Stimulated activated CD4-positive, alpha-beta T cell treated with anti-CD3 and anti-CD28 coated beads, Interleukin-12 subunit alpha, Interleukin-12 subunit beta, amount 100 ng/mL, for 48 hours (primary cell): ENCODE measurements at regions not wholly inside any gene's neighbourhood (a gene's known extent, or its start where the extent isn't known, plus 50 kb on each side); places are given as distances from the start of the nearest gene placed in this dataset.

ENCODE experiments used
- DNase-seq, 3 donors: peaks; one replicate each; pipeline ENCODE4 v3.0.0-alpha.2; 2020; ENCODE audit warnings: low read depth in 2 of 3, low spot score in 1 of 3

DNA sequence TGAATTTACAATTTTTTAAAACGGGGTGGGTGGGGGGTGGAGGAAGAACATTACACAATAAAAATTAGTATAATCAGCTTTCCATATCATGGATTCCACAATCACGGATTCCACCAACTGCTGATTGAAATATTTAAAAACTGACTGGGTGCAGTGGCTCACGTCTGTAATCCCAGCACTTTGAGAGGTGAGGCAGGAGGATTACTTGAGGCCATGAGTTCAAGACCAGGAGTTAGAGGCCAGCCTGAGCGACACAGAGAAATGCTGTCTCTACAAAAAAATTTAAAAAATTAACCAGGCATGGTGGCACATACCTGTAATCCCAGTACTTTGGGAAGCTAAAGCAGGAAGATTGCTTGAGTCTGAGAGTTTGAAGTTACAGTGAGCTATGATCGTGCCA, 254.7 kb downstream of the ATG4C start:
- no peak for DNase-seq

GRCh38 chr1:63041660-63042059, 257.7 kb downstream of the ATG4C start:
- no peak for DNase-seq

DNA sequence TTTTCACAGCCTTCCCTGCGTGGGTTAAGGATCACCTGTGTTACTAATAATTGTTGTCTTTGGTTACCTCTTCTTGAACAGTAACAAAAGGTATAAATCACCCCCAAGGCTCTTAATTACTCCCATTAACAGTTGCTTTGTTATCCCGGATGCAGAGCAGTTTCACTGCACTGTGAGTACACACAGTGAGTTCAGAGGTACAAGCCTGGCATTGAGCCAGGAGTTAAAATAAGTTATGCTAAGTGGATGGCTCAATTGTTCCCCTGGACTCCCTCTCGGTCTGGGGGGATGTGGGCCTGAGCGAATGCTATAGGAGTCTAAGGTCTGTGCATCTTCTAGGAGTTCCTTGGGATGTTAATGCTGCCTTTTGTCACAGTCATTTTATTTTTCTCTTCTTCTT, 258.3 kb downstream of the ATG4C start:
- DNase-seq = no peak

DNA sequence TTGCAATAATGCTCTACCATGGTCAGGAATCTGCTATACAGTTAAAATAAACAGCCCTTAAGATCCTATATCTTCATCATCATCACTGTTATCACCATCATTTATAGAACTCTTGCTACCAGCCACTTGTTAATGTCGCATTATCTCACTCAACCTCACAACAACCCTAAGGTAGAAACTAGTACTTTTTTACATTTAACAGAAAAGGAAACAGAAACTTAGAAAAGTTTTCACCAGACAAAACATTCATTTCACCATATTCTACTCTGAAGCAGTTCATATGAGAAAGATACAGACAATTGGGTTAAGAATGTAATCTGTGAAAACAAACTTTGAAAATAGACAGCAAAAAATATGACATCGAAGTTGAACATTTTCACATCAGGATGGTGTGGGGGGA, 262.6 kb downstream of the ATG4C start:
- no peak for DNase-seq

- DNase-seq = no peak
Measured at GRCh38 chr1:63049135-63049534, 265.2 kb downstream of the ATG4C start.

DNA sequence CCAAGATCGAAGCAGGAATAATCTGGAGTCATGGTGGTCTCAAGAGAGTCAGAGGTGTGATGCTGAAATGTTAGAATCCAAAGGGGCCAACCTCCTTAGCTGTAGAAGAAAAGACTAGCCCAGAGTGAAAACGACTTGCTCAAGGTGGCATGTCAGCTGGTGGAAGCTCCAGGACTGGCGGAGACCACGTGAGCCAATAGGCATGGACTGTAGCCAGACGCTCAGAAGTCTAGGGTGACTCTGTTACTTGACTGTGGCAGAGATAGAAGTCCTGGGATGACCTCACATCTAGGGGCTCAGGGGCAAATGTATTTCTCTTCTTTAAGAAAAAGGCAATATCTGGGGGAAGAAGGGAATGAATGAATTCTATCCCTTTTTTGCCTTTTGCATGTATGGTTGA, 267.4 kb downstream of the ATG4C start:
- DNase-seq = no peak

- no peak for DNase-seq
Measured at GRCh38 chr1:63051886-63052285, 268.0 kb downstream of the ATG4C start.

GRCh38 chr1:63054184-63054583, 268.2 kb upstream of the FOXD3 start:
- DNase-seq = no peak

DNA sequence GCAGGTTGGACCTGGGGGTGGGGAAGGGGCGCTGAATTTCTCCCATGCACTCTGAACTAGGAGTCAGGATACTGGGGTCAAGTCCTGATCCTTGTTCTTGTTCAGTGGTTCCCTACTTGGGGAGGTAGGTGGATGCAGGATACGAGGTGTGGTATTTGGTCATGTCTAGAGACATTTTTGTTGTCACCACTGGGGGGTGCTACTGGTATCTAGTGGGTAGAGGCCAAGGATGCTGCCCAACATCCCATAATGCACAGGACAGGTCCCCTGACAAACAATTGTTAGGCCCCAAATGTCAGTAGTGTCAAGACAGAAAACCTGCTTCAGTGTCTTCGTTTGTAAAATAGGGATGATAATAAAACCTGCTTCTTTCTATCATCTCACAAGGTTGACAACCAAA, 259.0 kb upstream of the FOXD3 start:
- no peak for DNase-seq

GRCh38 chr1:63064135-63064534, 258.2 kb upstream of the FOXD3 start:
- DNase-seq = no peak

GRCh38 chr1:63068626-63069025, 253.7 kb upstream of the FOXD3 start:
- DNase-seq = no peak

DNA sequence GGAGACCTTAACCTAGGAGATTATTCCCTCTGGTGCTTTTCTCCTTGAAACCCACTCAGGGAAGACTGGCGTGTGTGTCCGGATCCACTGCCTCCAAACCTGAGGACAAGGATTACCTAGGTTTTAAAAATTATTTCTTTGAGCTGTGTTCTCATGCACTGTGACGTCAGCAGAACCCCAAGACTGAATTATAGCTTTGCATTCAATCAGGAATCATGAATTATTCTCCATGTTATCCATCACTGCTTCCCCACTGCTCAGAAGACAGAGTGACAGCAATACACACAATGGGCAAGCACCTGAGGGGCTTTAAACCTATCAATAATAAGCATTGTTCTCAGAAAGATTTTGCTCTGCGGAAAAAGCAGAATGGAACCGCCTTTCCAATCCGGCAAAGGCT, 253.2 kb upstream of the FOXD3 start:
- DNase-seq = no peak

GRCh38 chr1:63073309-63074306, 248.8 kb upstream of the FOXD3 start:
- DNase-seq = no peak

DNA sequence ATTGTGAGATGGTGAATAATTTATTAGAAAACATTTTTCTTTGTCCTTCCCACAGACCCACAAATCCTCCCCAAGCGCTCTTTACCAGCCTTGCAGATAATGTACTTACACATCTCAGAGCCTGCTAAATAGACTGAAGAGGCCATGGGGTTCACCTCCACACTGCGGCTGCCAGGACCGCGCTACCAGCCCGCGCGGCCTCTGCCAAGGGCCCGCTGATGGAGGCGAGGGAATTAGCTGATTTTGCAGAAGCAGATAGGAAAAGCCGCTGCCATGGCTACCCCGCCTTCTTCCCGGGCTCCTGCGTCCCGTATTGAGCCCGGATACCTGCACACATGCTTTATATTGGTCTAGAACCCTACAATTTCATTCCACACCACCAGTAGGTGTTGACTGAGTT, 248.0 kb upstream of the FOXD3 start:
- DNase-seq = no peak

GRCh38 chr1:63082766-63083165, 239.6 kb upstream of the FOXD3 start:
- no peak for DNase-seq

DNA sequence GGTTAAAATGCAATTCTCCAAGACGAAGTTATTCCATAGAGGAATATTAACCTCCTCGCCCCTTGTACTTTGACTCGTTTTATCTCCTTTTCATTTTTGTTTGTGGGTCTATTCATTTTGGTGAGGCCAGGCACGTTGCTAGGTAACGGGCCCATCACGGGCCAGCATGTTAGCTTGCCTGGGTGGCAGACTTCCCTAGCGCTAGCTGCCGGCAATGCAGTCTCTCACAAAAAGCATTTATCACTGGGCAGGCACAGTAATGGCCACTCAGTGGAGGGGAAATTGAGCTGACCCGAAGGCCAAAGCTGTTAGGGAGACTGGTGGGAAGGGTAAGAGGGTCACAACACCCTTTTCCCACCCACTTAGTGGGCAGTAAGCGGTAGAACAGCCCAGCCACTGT, 234.4 kb upstream of the FOXD3 start:
- no peak for DNase-seq

DNA sequence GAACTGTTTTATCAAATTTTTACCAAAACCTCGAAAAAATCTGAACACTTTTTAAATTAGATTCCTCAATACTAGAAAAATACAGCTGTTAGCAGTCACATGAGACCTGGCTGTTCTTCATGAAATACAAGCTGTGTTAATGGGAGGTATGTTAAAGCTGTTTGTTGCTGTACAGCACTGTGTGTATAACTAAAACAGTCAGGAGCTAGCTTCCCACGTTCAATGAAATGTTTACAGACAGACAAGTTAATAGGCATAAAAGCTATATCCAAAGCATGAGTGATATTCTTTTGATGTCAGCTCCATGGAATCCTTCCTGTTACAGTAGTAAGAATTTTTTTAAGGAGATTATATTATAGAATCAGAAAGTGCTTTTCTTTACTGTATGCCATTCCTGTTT, 223.2 kb upstream of the FOXD3 start:
- DNase-seq = no peak

- no peak for DNase-seq
Measured at GRCh38 chr1:63101336-63101735, 221.0 kb upstream of the FOXD3 start.

- no peak for DNase-seq
Measured at GRCh38 chr1:63103682-63104081, 218.7 kb upstream of the FOXD3 start.

DNA sequence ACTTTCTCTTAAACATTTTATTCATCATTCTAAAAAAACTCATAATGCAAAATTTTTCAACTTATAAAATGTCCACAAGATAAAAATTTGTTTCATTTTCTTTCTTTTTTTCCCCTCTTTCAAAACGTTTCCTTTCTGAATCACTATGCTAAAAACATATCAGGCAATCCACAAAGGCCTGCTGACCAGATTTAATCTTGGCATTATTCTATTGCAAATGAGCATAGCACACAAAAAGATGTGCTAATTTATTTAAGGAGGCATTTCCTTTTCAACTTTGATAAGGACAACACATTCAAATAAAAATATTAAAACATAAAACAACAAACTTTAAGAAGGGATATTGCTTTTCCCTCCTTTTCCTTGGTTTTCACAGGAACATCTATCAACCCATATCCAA, 215.3 kb upstream of the FOXD3 start:
- no peak for DNase-seq

GRCh38 chr1:63108206-63108605, 214.2 kb upstream of the FOXD3 start:
- DNase-seq = no peak

DNA sequence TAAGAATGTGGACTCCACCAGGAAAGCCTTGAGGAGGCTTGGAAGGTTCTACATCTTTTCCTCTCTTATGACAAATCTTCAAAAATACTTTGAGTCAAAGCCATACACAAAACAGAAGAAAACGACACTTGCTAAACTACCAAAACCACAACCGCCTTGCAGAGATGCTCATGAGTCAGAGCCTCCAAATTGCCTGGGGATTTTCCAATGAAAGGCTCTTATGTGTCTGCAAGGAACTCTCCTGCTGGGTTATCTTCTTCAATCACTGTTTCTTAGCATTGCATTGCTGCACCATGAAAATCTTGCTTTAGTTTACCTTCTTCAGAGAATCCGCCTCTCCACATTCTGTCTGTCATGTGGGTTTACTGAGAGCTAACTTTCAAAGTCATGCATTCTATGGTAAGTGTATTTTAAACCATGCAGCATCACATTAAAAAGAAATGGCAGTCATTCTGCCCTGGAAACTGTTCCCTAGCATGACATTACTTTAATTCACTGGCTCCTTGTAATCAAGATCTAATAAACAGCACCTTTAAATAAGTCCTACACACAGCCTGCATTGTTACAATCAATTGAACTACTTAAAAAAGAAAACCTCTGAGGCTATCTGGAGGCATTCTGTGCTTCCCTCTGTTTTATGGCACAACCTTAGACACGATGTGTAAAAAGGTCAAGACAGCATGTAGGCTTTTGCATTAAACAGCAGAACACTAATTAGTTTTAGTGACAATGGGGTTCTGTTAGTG, 210.0 kb upstream of the FOXD3 start:
- no peak for DNase-seq
